HUES6 (cell line): ENCODE measurements at regions not wholly inside any gene's neighbourhood (a gene's known extent, or its start where the extent isn't known, plus 50 kb on each side); places are given as distances from the start of the nearest gene placed in this dataset.

ENCODE experiments used
- H3K27ac ChIP-seq: 2 replicates; pipeline ENCODE4 v1.7.0; 2013; ENCODE audit warnings: low read depth, mild to moderate bottlenecking, low read length, inconsistent platforms
- H3K27me3 ChIP-seq: 2 replicates; pipeline ENCODE4 v1.6.1; 2013; ENCODE audit warnings: low read length; ENCODE audit not compliant: control insufficient read depth, insufficient read depth
- H3K36me3 ChIP-seq: 2 replicates; pipeline ENCODE4 v1.6.1; 2013; ENCODE audit warnings: low read length; ENCODE audit not compliant: control insufficient read depth, insufficient read depth
- H3K4me1 ChIP-seq: 2 replicates; pipeline ENCODE4 v1.6.1; 2013; ENCODE audit warnings: low read length; ENCODE audit not compliant: control insufficient read depth, insufficient read depth
- H3K4me3 ChIP-seq: 2 replicates; pipeline ENCODE4 v1.5.1; 2013; ENCODE audit warnings: low read depth, low read length
- H3K9ac ChIP-seq: one replicate; pipeline ENCODE4 v1.6.1; 2013; ENCODE audit warnings: mild to moderate bottlenecking, low read length
- H3K9me3 ChIP-seq: 2 replicates; pipeline ENCODE4 v1.6.1; 2013; ENCODE audit warnings: low read depth, low read length; ENCODE audit not compliant: control insufficient read depth, insufficient read depth

DNA sequence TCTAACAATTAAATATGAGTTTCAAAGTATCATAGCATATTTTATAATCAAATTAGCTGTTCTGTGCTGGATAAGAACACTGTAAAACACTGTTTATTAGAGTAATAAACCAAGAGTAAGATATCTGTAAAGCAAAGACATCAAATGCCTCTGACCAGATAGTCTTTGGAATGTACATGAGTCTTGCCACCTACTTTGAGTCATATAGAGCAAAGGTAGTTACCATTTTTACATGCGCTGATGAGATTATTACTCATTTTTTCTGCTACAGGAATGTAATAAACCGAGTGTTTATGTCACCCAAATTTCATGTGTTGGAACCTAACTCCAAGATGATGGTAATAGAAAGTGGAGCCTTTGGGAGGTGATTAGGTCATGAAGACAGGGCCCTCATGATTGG is 654.5 kb downstream of the CETN3 start:
- Histone ChIP-seq H3K9ac (no peak overlapping the region), H3K4me3 (no peak overlapping the region), H3K36me3 (no peaks in the 10 kb centered on the region), H3K4me1 (no peaks in the 10 kb centered on the region), H3K9me3 (no peaks in the 10 kb centered on the region), H3K27me3 (no peaks in the 10 kb centered on the region), H3K27ac (no peak overlapping the region)

- no peaks in the 10 kb centered on the region for H3K4me1 ChIP-seq
- no peaks in the 10 kb centered on the region for H3K27me3 ChIP-seq
- H3K36me3 ChIP-seq, result no peaks in the 10 kb centered on the region
- no peak overlapping the region for H3K9ac ChIP-seq
- no peaks in the 10 kb centered on the region for H3K9me3 ChIP-seq
- no peak overlapping the region for H3K4me3 ChIP-seq
- H3K27ac ChIP-seq, result no peak overlapping the region
These were observed 674.5 kb downstream of the CETN3 start for GRCh38 chr5:89735082-89735481.

- no peaks in the 10 kb centered on the region for H3K36me3 ChIP-seq
- H3K4me1 ChIP-seq, result no peaks in the 10 kb centered on the region
- H3K27ac ChIP-seq, result no peak overlapping the region
- H3K9me3 ChIP-seq, result no peaks in the 10 kb centered on the region
- no peak overlapping the region for H3K4me3 ChIP-seq
- no peak overlapping the region for H3K9ac ChIP-seq
- H3K27me3 ChIP-seq, result no peaks in the 10 kb centered on the region
These were observed 675.8 kb downstream of the CETN3 start for GRCh38 chr5:89733772-89734171.

DNA sequence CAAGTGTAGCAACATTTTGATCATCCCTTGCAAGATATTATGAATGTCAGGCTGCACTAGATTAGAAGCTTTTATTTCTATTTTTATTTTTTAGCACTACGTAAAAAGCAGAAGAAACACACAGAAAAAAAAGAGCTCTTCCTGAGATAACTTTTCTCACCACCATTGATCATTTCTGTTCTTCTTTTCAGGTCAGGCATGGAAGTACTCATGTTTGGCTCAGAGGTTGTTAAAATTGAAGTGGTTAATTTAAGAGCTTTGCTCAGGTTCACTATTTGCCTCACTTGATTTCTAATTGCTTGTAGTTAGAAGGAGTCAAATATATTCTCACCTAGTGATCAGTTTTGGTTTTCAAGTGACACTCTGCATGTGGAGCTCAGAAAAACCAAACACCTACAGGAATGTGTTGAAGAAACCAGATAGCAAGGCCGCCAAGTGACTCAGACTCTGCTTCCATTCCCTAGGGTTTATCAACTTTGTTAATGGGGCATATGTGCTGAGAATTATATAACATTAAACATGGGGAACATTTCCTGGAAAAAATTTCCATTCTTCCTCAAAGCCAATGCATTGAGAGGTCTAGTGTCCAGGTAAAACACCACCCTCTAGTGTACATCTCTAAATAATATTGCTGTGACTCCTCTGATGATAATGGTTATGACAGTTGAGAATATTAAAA is 679.8 kb downstream of the CETN3 start:
- H3K36me3 ChIP-seq, result no peaks in the 10 kb centered on the region
- no peak overlapping the region for H3K4me3 ChIP-seq
- H3K9ac ChIP-seq, result no peak overlapping the region
- H3K9me3 ChIP-seq, result no peaks in the 10 kb centered on the region
- H3K27ac ChIP-seq, result no peak overlapping the region
- H3K27me3 ChIP-seq, result no peaks in the 10 kb centered on the region
- no peaks in the 10 kb centered on the region for H3K4me1 ChIP-seq

- no peak overlapping the region for H3K9ac ChIP-seq
- H3K4me3 ChIP-seq, result no peak overlapping the region
- no peaks in the 10 kb centered on the region for H3K27me3 ChIP-seq
- no peaks in the 10 kb centered on the region for H3K36me3 ChIP-seq
- H3K4me1 ChIP-seq, result no peaks in the 10 kb centered on the region
- H3K9me3 ChIP-seq, result no peaks in the 10 kb centered on the region
- no peak overlapping the region for H3K27ac ChIP-seq
These were observed 680.8 kb downstream of the CETN3 start for GRCh38 chr5:89728750-89729149.

- no peak overlapping the region for H3K9ac ChIP-seq
- H3K27ac ChIP-seq, result no peak overlapping the region
- H3K4me3 ChIP-seq, result no peak overlapping the region
- no peaks in the 10 kb centered on the region for H3K27me3 ChIP-seq
- H3K36me3 ChIP-seq, result no peaks in the 10 kb centered on the region
- H3K4me1 ChIP-seq, result 0 out of 2 replicates have a peak, but pooled peaks cover under 1% of the 10 kb centered on the region
- H3K9me3 ChIP-seq, result no peaks in the 10 kb centered on the region
These were observed 681.4 kb downstream of the CETN3 start for GRCh38 chr5:89728134-89728533.

DNA sequence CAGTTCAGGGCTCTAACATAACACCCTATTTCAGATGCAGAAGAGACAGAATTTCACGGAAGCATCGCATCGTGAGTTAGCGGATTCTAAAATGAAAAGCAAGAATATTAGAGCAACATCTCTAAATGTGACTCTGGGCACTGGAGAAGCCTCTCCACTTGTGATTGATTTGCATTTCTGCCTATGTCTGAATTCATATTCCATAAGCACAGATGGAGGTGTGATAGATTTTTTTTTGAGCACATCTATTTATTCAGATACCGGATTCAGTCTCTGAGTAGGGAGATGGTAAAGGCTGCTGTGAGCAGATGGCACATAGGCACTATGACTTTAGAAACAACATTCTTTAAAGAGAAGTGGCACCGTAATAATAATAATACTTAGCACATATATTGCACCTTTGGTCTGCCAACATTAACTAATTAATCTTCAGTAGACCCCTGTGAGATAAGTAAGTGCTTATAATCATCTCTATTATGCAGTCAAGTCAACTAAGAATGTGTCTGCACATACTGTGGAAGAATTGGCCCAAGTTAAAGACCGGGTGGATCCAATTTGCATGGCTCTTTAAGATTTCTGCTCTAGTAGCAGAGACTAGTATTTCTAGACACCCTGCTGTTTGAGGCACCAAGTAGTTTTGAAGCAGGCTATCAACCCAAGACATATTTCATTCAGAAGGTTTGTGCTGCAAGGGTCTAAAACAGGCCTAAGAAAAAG is 685.0 kb downstream of the CETN3 start:
- Histone ChIP-seq H3K4me1 (peaks cover 8% of the 10 kb centered on the region; the same call in 1 of the 2 replicates), H3K27ac (no peak overlapping the region), H3K9ac (no peak overlapping the region), H3K4me3 (no peak overlapping the region), H3K36me3 (no peaks in the 10 kb centered on the region), H3K27me3 (no peaks in the 10 kb centered on the region), H3K9me3 (no peaks in the 10 kb centered on the region)

DNA sequence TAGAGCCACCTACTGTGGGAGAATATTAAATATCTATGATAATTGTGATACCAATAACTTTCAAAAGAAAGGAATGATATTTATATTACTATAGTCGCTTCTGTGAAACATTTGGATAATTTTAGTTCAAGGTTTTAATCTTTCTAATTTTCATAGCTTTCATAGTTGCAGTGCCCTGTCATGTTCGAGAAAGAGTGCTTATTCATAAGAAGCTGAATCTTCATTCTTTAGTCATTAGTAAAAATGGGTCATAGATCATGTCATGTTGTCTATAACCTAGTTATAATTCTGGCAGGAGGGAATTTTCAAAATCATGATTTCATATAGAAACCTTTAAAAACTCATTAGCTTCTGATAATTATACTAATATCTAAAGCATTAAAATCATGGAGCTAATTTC is 685.6 kb downstream of the CETN3 start:
- Histone ChIP-seq H3K4me1 (peaks cover 8% of the 10 kb centered on the region; the same call in 1 of the 2 replicates), H3K27me3 (no peaks in the 10 kb centered on the region), H3K36me3 (no peaks in the 10 kb centered on the region), H3K4me3 (no peak overlapping the region), H3K9me3 (no peaks in the 10 kb centered on the region), H3K27ac (no peak overlapping the region), H3K9ac (no peak overlapping the region)

DNA sequence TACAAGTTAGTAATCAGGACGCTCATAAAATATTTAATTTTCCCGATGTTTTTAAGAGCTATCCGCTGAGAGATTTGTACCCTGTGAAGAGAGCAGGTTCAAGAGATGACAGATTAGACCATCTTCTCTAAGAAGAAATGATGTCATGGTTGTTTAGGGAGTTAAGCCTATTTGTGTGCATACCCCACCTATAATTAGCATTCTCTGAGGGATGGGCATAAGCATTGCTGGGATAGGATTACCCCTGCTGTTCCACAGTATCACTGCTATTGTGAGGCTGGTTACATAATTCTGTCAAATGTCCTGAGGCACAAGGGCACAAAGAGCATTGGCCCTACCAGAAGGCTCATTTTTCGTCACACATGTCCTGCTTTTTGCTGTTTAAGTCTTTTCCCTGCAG is 687.0 kb downstream of the CETN3 start:
- no peak overlapping the region for H3K4me3 ChIP-seq
- no peaks in the 10 kb centered on the region for H3K9me3 ChIP-seq
- H3K9ac ChIP-seq, result no peak overlapping the region
- H3K27ac ChIP-seq, result no peak overlapping the region
- H3K27me3 ChIP-seq, result no peaks in the 10 kb centered on the region
- H3K36me3 ChIP-seq, result no peaks in the 10 kb centered on the region
- peaks cover 8% of the 10 kb centered on the region; the same call in 1 of the 2 replicates for H3K4me1 ChIP-seq

DNA sequence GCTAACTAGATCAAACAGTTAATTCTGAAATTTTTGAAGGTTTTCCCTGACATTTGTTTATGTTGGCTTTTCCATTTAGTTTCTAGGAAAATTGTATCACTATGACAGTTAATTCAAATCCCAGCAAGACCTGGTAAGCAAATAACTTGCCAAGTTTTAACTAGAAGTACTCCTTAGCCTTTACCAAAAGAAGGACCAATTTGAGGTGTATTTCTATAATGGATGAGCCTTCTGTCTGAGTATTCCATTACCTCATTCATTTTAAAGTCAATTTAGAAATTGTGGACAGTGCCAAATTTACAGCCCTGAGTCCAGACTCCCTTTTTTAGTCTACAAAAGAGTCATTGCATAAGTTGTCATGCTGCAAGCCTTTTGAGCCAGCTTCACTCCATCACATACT is 687.6 kb downstream of the CETN3 start:
- Histone ChIP-seq H3K4me1 (peaks cover 8% of the 10 kb centered on the region; the same call in 1 of the 2 replicates), H3K4me3 (no peak overlapping the region), H3K9ac (no peak overlapping the region), H3K27ac (no peak overlapping the region), H3K9me3 (no peaks in the 10 kb centered on the region), H3K36me3 (no peaks in the 10 kb centered on the region), H3K27me3 (no peaks in the 10 kb centered on the region)

DNA sequence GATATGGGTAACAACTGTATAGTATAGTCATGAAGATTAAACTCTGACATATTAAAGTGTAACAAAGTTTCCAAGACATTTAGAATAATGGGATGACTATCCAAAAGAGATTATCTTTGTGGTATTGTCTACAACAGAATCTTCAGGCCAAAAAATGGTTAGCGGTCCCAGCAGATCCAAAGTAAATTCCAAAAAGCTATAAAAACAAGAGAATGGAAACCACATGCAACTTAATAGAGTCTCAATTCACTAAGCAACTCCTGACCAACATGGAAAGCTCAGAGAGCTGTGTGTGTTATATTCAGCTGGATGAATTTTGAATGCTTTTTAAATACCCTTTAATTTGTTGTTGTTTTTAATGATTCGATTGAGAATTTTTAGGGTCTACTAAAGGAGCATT is 688.2 kb downstream of the CETN3 start:
- Histone ChIP-seq H3K4me1 (peaks cover 8% of the 10 kb centered on the region; the same call in 1 of the 2 replicates), H3K36me3 (no peaks in the 10 kb centered on the region), H3K27ac (no peak overlapping the region), H3K4me3 (no peak overlapping the region), H3K9me3 (no peaks in the 10 kb centered on the region), H3K9ac (no peak overlapping the region), H3K27me3 (no peaks in the 10 kb centered on the region)
